WI38 (cell line): ENCODE measurements at regions not wholly inside any gene's neighbourhood (a gene's known extent, or its start where the extent isn't known, plus 50 kb on each side); places are given as distances from the start of the nearest gene placed in this dataset.
"Not testable (repeated sequence)": the region's sequence is repeated elsewhere in the genome, so short reads cannot be mapped to it uniquely, and the experiment has no call there.

Experiments used
- H3K4me3 ChIP-seq: 2 replicates; pipeline ENCODE4 v1.5.1; 2011; ENCODE audit warnings: low read depth, mild to moderate bottlenecking, control low read depth, low read length
- CTCF ChIP-seq: IDR thresholded peaks from 2 replicates; pipeline ENCODE4 v1.5.1; 2012; ENCODE audit warnings: low read depth, mild to moderate bottlenecking, control low read depth, low read length

GRCh38 chr5:163350083-163350482, 87.3 kb upstream of the CCNG1 start:
- TF ChIP-seq CTCF, result no peak
- H3K4me3 ChIP-seq, result no peak overlapping the region

DNA sequence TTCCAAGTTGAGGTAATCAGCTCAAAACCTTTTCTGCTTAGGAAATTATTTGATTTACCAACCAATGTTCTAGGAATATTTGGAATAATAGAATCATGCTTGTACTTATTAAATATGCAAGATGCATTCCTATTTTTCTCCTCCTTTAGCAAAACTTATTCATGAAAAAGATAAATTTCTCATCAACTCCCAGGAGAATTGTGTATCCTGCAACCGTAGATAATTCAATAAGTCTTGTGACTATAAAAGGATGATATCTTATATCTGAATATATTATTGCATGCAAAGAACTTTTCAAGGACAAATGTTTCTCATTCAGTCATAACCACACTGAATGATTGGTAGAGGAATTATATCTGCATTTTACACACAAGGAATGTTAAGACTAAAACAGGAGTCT, 84.9 kb upstream of the CCNG1 start:
- no peak for TF ChIP-seq CTCF
- no peak overlapping the region for H3K4me3 ChIP-seq

GRCh38 chr5:163355811-163356210, 81.6 kb upstream of the CCNG1 start:
- not testable (repeated sequence) for H3K4me3 ChIP-seq

DNA sequence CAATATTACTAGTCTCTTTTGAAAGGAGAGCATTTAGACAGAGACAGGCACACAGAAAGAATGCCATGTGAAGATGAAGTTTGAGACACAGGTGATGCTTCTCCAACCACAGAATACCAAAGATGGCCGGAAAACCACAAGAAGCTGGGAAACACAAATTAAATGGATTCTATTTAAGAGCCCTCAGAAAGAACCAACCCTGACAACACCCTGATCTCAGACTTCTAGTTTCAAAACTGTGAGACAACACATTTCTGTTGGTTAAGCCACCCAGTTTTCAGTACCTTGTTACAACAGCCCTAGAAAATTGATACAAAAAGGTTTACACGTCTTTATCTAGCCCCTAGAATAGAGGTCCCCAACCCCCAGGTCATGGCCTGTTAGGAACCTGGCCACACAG, 79.8 kb upstream of the CCNG1 start:
- TF ChIP-seq CTCF, result no peak
- H3K4me3 ChIP-seq, result no peak overlapping the region

- H3K4me3 ChIP-seq, result no peak overlapping the region
- no peak for TF ChIP-seq CTCF
Observed at GRCh38 chr5:163360656-163361055, 76.7 kb upstream of the CCNG1 start.

DNA sequence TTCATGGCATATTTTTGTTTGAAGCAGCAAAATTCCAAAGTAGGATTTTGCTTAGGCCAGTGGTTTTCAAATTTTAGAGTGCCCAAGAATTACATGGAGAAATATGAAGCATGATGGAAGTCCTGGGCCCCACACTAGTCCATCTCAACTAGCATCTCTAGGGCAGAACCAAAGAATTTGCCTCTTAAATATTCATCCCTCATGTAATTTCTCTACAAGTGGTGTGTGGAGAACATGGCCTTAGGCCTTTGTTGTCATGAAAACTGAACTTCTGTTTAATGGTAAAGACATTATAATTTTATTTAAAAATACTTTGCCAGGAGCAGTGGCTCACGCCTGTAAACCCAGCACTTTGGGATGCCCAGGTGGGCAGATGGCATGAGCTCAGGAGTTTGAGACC, 75.9 kb upstream of the CCNG1 start:
- TF ChIP-seq CTCF, result no peak
- no peak overlapping the region for H3K4me3 ChIP-seq

GRCh38 chr5:163362840-163363371, 74.5 kb upstream of the CCNG1 start:
- TF ChIP-seq CTCF, result no peak
- no peak overlapping the region for H3K4me3 ChIP-seq

- no peak for TF ChIP-seq CTCF
Observed at GRCh38 chr5:163363389-163363788, 74.0 kb upstream of the CCNG1 start.

More at GRCh38 chr5:163363389-163363788, 74.0 kb upstream of the CCNG1 start:
- H3K4me3 ChIP-seq, result no peak overlapping the region
